A549 (cell line): ENCODE measurements at regions not wholly inside any gene's neighbourhood (a gene's known extent, or its start where the extent isn't known, plus 50 kb on each side); places are given as distances from the start of the nearest gene placed in this dataset.

Experiments
- ATAC-seq, 2 experiments: fragments of 200-7000 bp in 1 of 2; fragments of >200 bp in 1 of 2; cut with Nextera tagmentation in 1 of 2; cut with Tn5 transposase in 1 of 2; 3 replicates each; pipeline versions ENCODE4 v1.8.0 to v1.9.1; 2018 to 2020; ENCODE audit warnings: mild to moderate bottlenecking in 1 of 2, moderate library complexity in 1 of 2
- CTCF ChIA-PET: fragments of 300-600 bp; sonication (Branson Sonifier 250); formaldehyde crosslinking; extraction: SDS; loops from one replicate; lab custom pipeline; 2021; ENCODE audit warnings: antibody characterized with exemption, inconsistent platforms; lab: Yijun Ruan, JAX
- POLR2A ChIA-PET: fragments of 350-600 bp; formaldehyde crosslinking; extraction: SDS; loops from one replicate; lab custom pipeline; 2021; ENCODE audit warnings: antibody characterized with exemption, inconsistent platforms; lab: Yijun Ruan, JAX
- DNase-seq, 2 experiments: peaks; one replicate each; pipeline versions ENCODE4 v3.0.0 to v3.0.0-alpha.2; 2011 to 2016; ENCODE audit warnings: low read depth in 1 of 2, low spot score in 1 of 2
- FAIRE-seq: peaks from 2 replicates; lab custom pipeline; 2011; peaks lifted over from hg19 to GRCh38; lab: Jason Lieb, UNC
- H3K27ac ChIP-seq, 2 experiments: fragments of >200 bp; sonication (Bioruptor Twin); formaldehyde crosslinking; 3 replicates each; pipeline ENCODE4 v1.5.1; 2016 to 2017
- H3K4me1 ChIP-seq: fragments of >200 bp; sonication (Bioruptor Twin); formaldehyde crosslinking; 3 replicates; pipeline ENCODE4 v1.6.1; 2016
- H3K4me2 ChIP-seq: fragments of >200 bp; sonication (Bioruptor Twin); formaldehyde crosslinking; 3 replicates; pipeline ENCODE4 v1.6.1; 2016
- H3K4me3 ChIP-seq: fragments of >200 bp; sonication (Bioruptor Twin); formaldehyde crosslinking; 3 replicates; pipeline ENCODE4 v1.5.1; 2016
- H3K9me3 ChIP-seq: fragments of >200 bp; sonication (Bioruptor Twin); formaldehyde crosslinking; 3 replicates; pipeline ENCODE4 v1.6.1; 2016
- CBX8 ChIP-seq: fragments of 200-600 bp; sonication (generic); IDR thresholded peaks from 2 replicates; pipeline ENCODE4 v1.6.1; 2016
- CEBPB ChIP-seq, 2 experiments: fragments of >200 bp in 1 of 2; sonication (Bioruptor Twin) in 1 of 2; formaldehyde crosslinking in 1 of 2; IDR thresholded peaks; 2 replicates each; pipeline ENCODE4 v1.6.1; 2012 to 2016
- CTCF ChIP-seq: fragments of >200 bp; sonication (Bioruptor Twin); formaldehyde crosslinking; IDR thresholded peaks from 3 replicates; pipeline ENCODE4 v1.5.1; 2016
- EHMT2 ChIP-seq: fragments of 200-600 bp; sonication (generic); IDR thresholded peaks from 2 replicates; pipeline ENCODE4 v1.6.1; 2016; ENCODE audit warnings: antibody characterized with exemption, low read depth, mild to moderate bottlenecking, moderate library complexity
- ELK1 ChIP-seq: fragments of 150-350 bp; IDR thresholded peaks from 2 replicates; pipeline ENCODE4 v1.6.1; 2014; ENCODE audit warnings: low read depth, mild to moderate bottlenecking, low read length
- HES2 ChIP-seq: fragments of >200 bp; sonication (Bioruptor Twin); formaldehyde crosslinking; IDR thresholded peaks from 2 replicates; pipeline ENCODE4 v1.6.1; 2016
- HEYL ChIP-seq: fragments of 250-450 bp; sonication (Bioruptor Pico); IDR thresholded peaks from 2 replicates; pipeline ENCODE4 v1.8.0; 2021; ENCODE audit warnings: mild to moderate bottlenecking, moderate library complexity
- HMGXB4 ChIP-seq: fragments of 250-450 bp; sonication (Bioruptor Pico); IDR thresholded peaks from 2 replicates; pipeline ENCODE4 v1.5.0; 2021; ENCODE audit warnings: mild to moderate bottlenecking, moderate library complexity, borderline replicate concordance
- HOXA7 ChIP-seq: fragments of 250-450 bp; sonication (Bioruptor Pico); IDR thresholded peaks from 2 replicates; pipeline ENCODE4 v1.5.0; 2020; ENCODE audit warnings: mild to moderate bottlenecking, moderate library complexity
- KDM1A ChIP-seq: fragments of 200-600 bp; sonication (generic); IDR thresholded peaks from 2 replicates; pipeline ENCODE4 v1.6.1; 2016; ENCODE audit warnings: low read depth, mild to moderate bottlenecking
- MAX ChIP-seq: IDR thresholded peaks from 2 replicates; pipeline ENCODE4 v1.6.1; 2012
- NFE2L2 ChIP-seq: fragments of 150-350 bp; conservative IDR thresholded peaks from 2 replicates; pipeline ENCODE4 v1.6.1; 2014; ENCODE audit warnings: low read length
- NR3C1 ChIP-seq: fragments of >200 bp; sonication (Bioruptor Twin); formaldehyde crosslinking; IDR thresholded peaks from 3 replicates; pipeline ENCODE4 v1.6.1; 2017
- RARB ChIP-seq: fragments of 250-450 bp; sonication (Bioruptor Pico); IDR thresholded peaks from 2 replicates; pipeline ENCODE4 v1.8.0; 2021; ENCODE audit warnings: mild to moderate bottlenecking, moderate library complexity
- REST ChIP-seq: fragments of 200-600 bp; sonication (generic); IDR thresholded peaks from 2 replicates; pipeline ENCODE4 v1.6.1; 2016; ENCODE audit warnings: antibody characterized with exemption, mild to moderate bottlenecking, moderate library complexity
- SREBF2 ChIP-seq: fragments of 450-650 bp; IDR thresholded peaks from 2 replicates; pipeline ENCODE4 v1.6.1; 2014; ENCODE audit warnings: mild to moderate bottlenecking, moderate library complexity
- WGBS: methylation state at CpG from one replicate; pipeline ENCODE4 v1.1.6; 2017; ENCODE audit errors: missing lambda C conversion rate; 5-methylcytosine and 5-hydroxymethylcytosine counted together

- Histone ChIP-seq H3K4me1 (no peaks in the 10 kb centered on the region), H3K27ac (no peak overlapping the region), H3K9me3 (no peaks in the 10 kb centered on the region), H3K4me3 (no peak overlapping the region), H3K4me2 (no peak overlapping the region)
- TF ChIP-seq NR3C1: no peak
- no peak for TF ChIP-seq HES2
- TF ChIP-seq CBX8: no peak
- TF ChIP-seq MAX: no peak
- no peak for TF ChIP-seq KDM1A
- TF ChIP-seq NFE2L2: no peak
- no peak for TF ChIP-seq REST
- TF ChIP-seq ELK1: no peak
- TF ChIP-seq EHMT2: no peak
- TF ChIP-seq HMGXB4 (CRISPR knock-in tag): no peak
- TF ChIP-seq RARB: no peak
- no peak for TF ChIP-seq HOXA7 (CRISPR knock-in tag)
- ATAC-seq (no peak), FAIRE-seq (no peak), DNase-seq (no peak)
- WGBS: 85% methylated on average over 8 of the region's 8 CpGs
- ChIA-PET POLR2A (no interaction called here), CTCF (interaction anchor here (1.0 to 1.3 kb wide), 2 partner anchors 15 to 91 kb away, joined by 3 read pairs; no protein-coding TSS in a partner anchor)
These were observed 74.5 kb downstream of the FOXF2 start for GRCh38 chr6:1463751-1464426.

- Histone ChIP-seq H3K4me2 (no peak overlapping the region), H3K4me3 (no peak overlapping the region), H3K27ac (no peak overlapping the region), H3K4me1 (no peaks in the 10 kb centered on the region), H3K9me3 (no peaks in the 10 kb centered on the region)
- 79% methylated on average over 7 of the region's 7 CpGs for WGBS
- no peak for FAIRE-seq
- no peak for ATAC-seq
- DNase-seq: no peak
- ChIA-PET CTCF (interaction anchor here (1.0 kb wide), 1 partner anchor 11 kb away, joined by 3 read pairs; no protein-coding TSS in a partner anchor), POLR2A (no interaction called here)
- no peak for TF ChIP-seq MAX
These were observed 75.5 kb downstream of the FOXF2 start for GRCh38 chr6:1464781-1465370.

- H3K4me1 ChIP-seq: no peaks in the 10 kb centered on the region
- CTCF ChIA-PET: interaction anchor here (0.8 kb wide), 1 partner anchor 51 kb away, joined by 4 read pairs; no protein-coding TSS in a partner anchor
- no peak overlapping the region for H3K27ac ChIP-seq
- DNase-seq (no peak), FAIRE-seq (no peak), ATAC-seq (no peak)
- no peak overlapping the region for H3K4me3 ChIP-seq
- 53% methylated on average over 7 of the region's 7 CpGs for WGBS
- TF ChIP-seq EHMT2 (no peak), CTCF (no peak), SREBF2 (no peak), CEBPB (IDR thresholded peaks at IDR 0.05) (no peak), HEYL (CRISPR knock-in tag) (no peak)
- no peak overlapping the region for H3K4me2 ChIP-seq
- POLR2A ChIA-PET: no interaction called here
- no peaks in the 10 kb centered on the region for H3K9me3 ChIP-seq
These were observed 78.8 kb downstream of the FOXF2 start for GRCh38 chr6:1468126-1468525.
